HG02623 (cell line): ENCODE measurements at regions not wholly inside any gene's neighbourhood (a gene's known extent, or its start where the extent isn't known, plus 50 kb on each side); places are given as distances from the start of the nearest gene placed in this dataset.
"Not testable (repeated sequence)": the region's sequence is repeated elsewhere in the genome, so short reads cannot be mapped to it uniquely, and the experiment has no call there.

Experiments used
- ATAC-seq: cut with Tn5 transposase; IDR thresholded peaks from one replicate; pipeline ENCODE4 v1.9.1; 2021; ENCODE audit warnings: moderate library complexity; ENCODE audit not compliant: unreplicated experiment

- ATAC-seq = no peak
These were observed 139.0 kb upstream of the LRIG3 start for GRCh38 chr12:59059088-59059935.

GRCh38 chr12:59056966-59057365 is 136.7 kb upstream of the LRIG3 start:
- ATAC-seq = no peak

- no peak for ATAC-seq
These were observed 135.0 kb upstream of the LRIG3 start for GRCh38 chr12:59055204-59055860.

DNA sequence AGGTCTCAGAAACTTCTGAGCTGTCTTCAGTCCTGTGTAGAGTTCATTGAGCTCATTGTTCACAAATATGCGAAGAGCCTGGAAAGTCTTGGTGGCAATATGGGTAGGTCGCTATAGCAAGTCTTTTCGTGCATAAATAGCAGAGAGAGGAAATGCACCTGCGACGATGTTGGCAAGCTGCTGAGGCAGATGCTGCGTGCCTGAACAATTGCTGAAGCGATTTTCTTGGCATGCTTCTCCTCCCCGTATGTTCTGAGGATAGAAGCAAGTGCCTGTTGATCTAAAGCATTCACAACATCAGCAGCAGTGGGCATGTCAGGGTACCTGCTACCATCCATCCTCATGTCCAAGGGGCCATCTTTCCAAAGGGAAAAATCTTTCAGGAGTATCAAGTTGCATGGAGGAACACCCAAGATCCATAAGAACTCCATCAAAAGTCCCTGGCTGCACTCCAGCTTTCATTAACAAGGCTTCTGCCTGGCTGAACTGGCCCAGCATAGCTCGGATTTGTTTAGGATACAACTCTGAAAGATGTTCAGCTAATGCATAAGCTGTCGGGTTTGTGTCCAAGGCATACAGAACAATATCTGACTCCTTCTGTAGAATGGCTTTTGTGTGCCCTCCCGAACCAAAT is 133.1 kb upstream of the LRIG3 start:
- not testable (repeated sequence) for ATAC-seq

DNA sequence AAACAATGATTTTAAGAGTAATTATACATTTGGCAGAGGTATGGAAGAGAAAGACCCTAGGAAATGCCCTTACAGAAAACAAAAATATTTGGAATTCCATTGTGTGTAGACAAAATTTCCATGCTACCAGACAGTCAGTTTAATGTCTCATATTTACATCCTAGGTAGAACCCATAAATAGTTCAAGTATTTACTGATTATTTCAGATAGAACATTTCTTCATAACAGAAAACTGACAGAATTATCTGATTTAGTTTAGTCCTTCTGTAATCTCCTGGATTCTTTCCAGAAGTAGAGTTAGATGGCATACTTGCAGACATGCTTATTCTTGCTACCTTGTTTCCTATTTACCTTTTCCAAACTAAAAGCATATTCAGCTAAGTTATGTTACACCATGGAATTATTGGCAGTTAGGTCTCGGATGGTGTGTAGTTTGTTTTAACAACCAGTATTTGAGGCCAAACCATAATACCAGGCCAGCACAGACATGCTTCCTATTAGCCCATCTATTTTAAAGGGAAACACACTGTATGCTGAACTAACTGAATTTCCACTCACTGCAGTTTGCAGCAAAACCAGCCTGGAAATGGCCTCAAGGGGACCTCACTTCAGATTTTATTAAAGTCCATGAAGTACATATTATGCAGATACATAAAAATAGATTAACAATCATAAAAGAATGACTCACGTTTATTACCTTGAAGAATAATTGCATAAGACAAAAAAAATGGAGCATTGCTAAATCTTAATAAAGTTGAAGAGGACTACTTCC is 126.6 kb upstream of the LRIG3 start:
- no peak for ATAC-seq

GRCh38 chr12:59044791-59045190 is 124.5 kb upstream of the LRIG3 start:
- ATAC-seq = no peak

GRCh38 chr12:59041241-59042121 is 121.2 kb upstream of the LRIG3 start:
- ATAC-seq = no peak

DNA sequence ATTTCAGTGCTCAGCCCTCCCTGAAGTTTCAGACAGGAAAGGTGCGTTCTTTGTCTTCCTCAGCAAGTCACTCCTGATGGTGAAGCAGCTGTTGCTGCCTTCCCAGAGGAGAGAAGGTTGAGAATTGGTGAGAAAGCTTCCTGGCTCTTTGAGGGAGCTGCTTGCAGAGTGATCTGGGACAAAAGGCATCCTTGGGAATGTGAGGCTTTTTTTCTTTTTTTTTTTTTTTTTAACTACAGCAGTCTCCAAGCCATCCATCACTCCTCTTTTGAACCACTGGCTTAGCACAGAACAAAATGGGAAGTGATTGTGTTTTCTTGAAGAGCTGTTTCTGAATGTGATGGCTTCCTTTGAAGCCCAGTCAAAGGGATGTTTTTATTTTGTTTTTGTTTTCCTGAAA is 120.4 kb upstream of the LRIG3 start:
- no peak for ATAC-seq

DNA sequence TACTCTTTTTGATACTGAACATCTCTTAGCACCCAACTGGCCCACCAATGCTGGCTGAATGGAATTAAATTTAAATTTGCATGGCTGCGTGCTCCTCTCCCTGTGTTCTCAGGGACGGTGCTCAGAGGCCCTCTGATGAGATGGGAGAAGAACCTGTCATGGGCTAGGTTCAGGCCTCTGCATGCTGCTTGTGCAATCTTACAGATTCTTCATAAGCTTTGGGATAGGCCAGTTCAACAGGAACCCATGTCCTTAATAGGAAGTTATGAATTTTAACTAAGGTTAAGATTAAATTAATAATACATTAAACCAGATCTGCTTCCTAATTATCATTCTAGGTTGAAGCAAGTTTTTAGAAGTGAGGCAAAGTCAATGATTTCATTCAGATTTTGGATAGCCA is 119.7 kb upstream of the LRIG3 start:
- ATAC-seq = no peak

DNA sequence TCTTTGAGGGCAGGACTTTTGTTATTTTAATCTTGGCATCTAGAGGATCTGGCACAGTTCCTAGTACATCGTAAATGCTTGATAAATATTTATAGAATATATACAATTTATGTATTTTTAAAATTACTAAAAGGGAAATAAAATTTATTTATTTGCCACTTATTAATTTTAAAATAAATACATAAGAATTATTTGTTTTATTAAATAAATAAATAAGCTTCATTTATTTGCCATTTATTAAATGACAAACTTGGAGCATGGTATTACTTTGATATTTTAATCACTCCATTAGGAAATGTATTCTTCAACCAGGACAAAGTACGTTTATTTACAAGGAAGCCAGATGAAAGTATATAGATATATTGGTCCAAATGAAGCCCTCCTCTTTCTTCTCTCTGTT is 118.7 kb upstream of the LRIG3 start:
- no peak for ATAC-seq

GRCh38 chr12:59036973-59037762 is 116.9 kb upstream of the LRIG3 start:
- ATAC-seq = no peak

- ATAC-seq = no peak
These were observed 116.0 kb upstream of the LRIG3 start for GRCh38 chr12:59036347-59036746.

GRCh38 chr12:59031313-59031712 is 111.0 kb upstream of the LRIG3 start:
- ATAC-seq = no peak

- ATAC-seq = no peak
These were observed 110.1 kb upstream of the LRIG3 start for GRCh38 chr12:59030415-59030814.

DNA sequence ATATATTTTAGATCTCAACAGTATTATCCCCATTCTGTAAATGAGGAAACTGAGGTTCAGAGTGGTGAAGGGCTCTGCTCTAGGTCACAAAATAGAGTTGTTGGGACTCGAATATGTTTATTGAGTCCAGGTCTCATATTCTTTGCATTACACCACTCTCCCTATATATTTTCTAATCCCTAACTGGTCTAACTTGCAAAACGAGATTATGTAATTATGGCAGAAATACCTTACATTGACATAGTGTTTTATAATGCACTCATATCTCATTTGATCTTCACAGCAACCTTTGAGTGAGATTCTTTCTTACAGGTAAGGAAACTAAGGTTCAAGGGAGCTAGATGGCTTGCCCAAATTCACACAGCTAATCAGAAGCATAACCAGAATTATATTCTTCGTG is 106.9 kb upstream of the LRIG3 start:
- no peak for ATAC-seq

- ATAC-seq = no peak
These were observed 103.6 kb upstream of the LRIG3 start for GRCh38 chr12:59023861-59024424.

DNA sequence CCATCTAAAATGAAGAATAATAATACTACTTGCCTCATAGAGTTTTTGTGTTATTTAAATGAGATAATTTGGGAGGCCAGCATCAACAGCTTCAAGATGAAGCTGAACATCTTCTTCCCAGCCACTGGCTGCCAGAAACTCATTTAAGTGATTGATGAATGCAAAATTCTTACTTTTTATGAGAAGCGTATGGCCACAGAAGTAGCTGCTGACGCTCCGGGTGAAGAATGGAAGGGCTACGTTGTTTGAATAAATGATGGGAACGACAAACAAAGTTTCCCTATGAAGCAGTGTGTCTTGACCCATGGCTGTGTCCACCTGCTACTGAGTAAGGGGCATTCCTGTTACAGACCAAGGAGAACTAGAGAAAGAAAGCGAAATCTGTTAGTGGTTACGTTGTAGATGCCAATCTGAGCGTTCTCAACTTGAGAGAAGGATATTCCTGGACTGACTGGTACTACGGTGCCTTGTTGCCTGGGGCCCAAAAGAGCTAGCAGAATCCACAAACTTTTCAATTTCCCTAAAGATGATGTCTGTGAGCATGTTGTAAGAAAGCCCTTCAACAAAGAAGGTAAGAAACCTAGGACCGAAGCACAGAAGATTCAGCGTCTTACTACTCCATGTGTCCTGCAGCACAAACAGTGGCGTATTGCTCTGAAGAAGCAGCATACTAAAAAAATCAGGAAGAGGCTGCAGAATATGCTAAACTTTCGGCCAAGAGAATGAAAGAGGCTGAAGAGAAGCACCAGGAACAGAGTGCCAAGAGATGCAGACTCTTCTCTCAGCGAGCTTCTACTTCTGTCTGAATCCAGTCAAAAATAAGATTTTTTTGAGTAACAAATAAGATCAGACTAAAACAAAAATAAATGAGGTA is 100.0 kb upstream of the LRIG3 start:
- ATAC-seq = no peak

DNA sequence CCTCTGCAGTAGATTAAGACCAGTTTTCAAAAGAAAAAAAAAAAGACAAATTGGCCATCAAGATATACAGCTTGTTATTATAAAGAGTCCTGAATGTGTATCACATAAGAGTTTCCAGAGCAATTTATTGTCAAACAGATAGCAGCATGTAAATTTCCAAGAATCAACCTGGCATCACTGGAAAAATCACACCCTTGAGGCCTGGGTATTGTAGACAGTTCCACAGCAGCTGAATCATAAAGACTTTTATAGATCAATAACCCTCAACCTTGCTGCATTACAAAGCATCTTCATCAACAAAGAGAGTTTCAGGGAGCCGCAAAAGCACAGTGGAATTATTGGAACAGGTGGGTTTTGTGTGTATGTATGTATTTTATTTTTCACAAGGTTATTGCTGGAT is 94.6 kb upstream of the LRIG3 start:
- ATAC-seq = no peak
